H9 (cell line): ENCODE measurements at regions not wholly inside any gene's neighbourhood (a gene's known extent, or its start where the extent isn't known, plus 50 kb on each side); places are given as distances from the start of the nearest gene placed in this dataset.

Source experiments
- DNase-seq: peaks from one replicate; pipeline ENCODE4 v3.0.0-alpha.2; 2017
- H2AFZ ChIP-seq: one replicate; pipeline ENCODE4 v1.6.1; 2013; ENCODE audit warnings: mild to moderate bottlenecking, low read length, control low read depth, moderate library complexity
- H2AK5ac ChIP-seq: 2 replicates; pipeline ENCODE4 v1.6.1; 2013; ENCODE audit warnings: low read length, control low read depth, mixed read lengths; ENCODE audit not compliant: insufficient read length
- H2BK120ac ChIP-seq: one replicate; pipeline ENCODE4 v1.6.1; 2013; ENCODE audit warnings: low read depth, mild to moderate bottlenecking, low read length, control low read depth, inconsistent platforms; ENCODE audit not compliant: poor library complexity, severe bottlenecking
- H2BK12ac ChIP-seq: 2 replicates; pipeline ENCODE4 v1.6.1; 2013; ENCODE audit warnings: low read length, control low read depth, mixed read lengths, low read depth; ENCODE audit not compliant: insufficient read length
- H2BK15ac ChIP-seq: 2 replicates; pipeline ENCODE4 v1.6.1; 2013; ENCODE audit warnings: low read depth, low read length, control low read depth
- H2BK20ac ChIP-seq: one replicate; pipeline ENCODE4 v1.6.1; 2013; ENCODE audit warnings: low read depth, mild to moderate bottlenecking, low read length, control low read depth, inconsistent platforms; ENCODE audit not compliant: poor library complexity, severe bottlenecking
- H2BK5ac ChIP-seq: 2 replicates; pipeline ENCODE4 v1.6.1; 2013; ENCODE audit warnings: low read length, control low read depth, mixed read lengths; ENCODE audit not compliant: insufficient read length
- H3K14ac ChIP-seq: 2 replicates; pipeline ENCODE4 v1.6.1; 2013; ENCODE audit warnings: low read length, control low read depth; ENCODE audit not compliant: insufficient read depth
- H3K18ac ChIP-seq: 2 replicates; pipeline ENCODE4 v1.6.1; 2013; ENCODE audit warnings: low read depth, mild to moderate bottlenecking, mixed read lengths, low read length, control low read depth; ENCODE audit not compliant: insufficient read length
- H3K23ac ChIP-seq: 2 replicates; pipeline ENCODE4 v1.6.1; 2013; ENCODE audit warnings: low read length, control low read depth, mixed read lengths, low read depth; ENCODE audit not compliant: insufficient read length
- H3K23me2 ChIP-seq: 2 replicates; pipeline ENCODE4 v1.6.1; 2013; ENCODE audit warnings: low read depth, mild to moderate bottlenecking, mixed read lengths, low read length, control low read depth; ENCODE audit not compliant: insufficient read length, poor library complexity, severe bottlenecking
- H3K27ac ChIP-seq: 2 replicates; pipeline ENCODE4 v1.5.1; 2013; ENCODE audit warnings: low read length, control low read depth, mixed read lengths, low read depth; ENCODE audit not compliant: insufficient read length
- H3K27me3 ChIP-seq: 2 replicates; pipeline ENCODE4 v1.6.1; 2013; ENCODE audit warnings: low read length, control low read depth, inconsistent platforms; ENCODE audit not compliant: insufficient read depth
- H3K4ac ChIP-seq: 2 replicates; pipeline ENCODE4 v1.6.1; 2013; ENCODE audit warnings: low read depth, mild to moderate bottlenecking, control low read depth, inconsistent platforms, low read length, moderate library complexity
- H3K4me1 ChIP-seq: 2 replicates; pipeline ENCODE4 v1.6.1; 2013; ENCODE audit warnings: low read length, control low read depth, inconsistent platforms; ENCODE audit not compliant: insufficient read depth
- H3K4me2 ChIP-seq: 2 replicates; pipeline ENCODE4 v1.6.1; 2013; ENCODE audit warnings: low read length, control low read depth, mixed read lengths; ENCODE audit not compliant: insufficient read length, insufficient read depth
- H3K56ac ChIP-seq: 2 replicates; pipeline ENCODE4 v1.6.1; 2013; ENCODE audit warnings: low read depth, mild to moderate bottlenecking, mixed read lengths, low read length, control low read depth; ENCODE audit not compliant: insufficient read length
- H3K79me1 ChIP-seq: 2 replicates; pipeline ENCODE4 v1.6.1; 2013; ENCODE audit warnings: low read depth, mild to moderate bottlenecking, moderate library complexity, low read length, control low read depth, inconsistent platforms; ENCODE audit not compliant: insufficient read depth, poor library complexity, severe bottlenecking
- H3K79me2 ChIP-seq: 2 replicates; pipeline ENCODE4 v1.6.1; 2013; ENCODE audit warnings: low read length, control low read depth, inconsistent platforms; ENCODE audit not compliant: insufficient read depth
- H3K9ac ChIP-seq: 2 replicates; pipeline ENCODE4 v1.6.1; 2013; ENCODE audit warnings: low read length, control low read depth, mixed read lengths; ENCODE audit not compliant: insufficient read length; ENCODE audit errors: extremely low read depth
- H3K9me3 ChIP-seq: one replicate; pipeline ENCODE4 v1.6.1; 2013; ENCODE audit warnings: low read depth, low read length, inconsistent platforms; ENCODE audit not compliant: control insufficient read depth
- H3T11ph ChIP-seq: one replicate; pipeline ENCODE4 v1.6.1; 2013; ENCODE audit warnings: mild to moderate bottlenecking, low read length, control low read depth, inconsistent platforms
- H4K20me1 ChIP-seq: one replicate; pipeline ENCODE4 v1.6.1; 2013; ENCODE audit not compliant: control insufficient read depth, insufficient read length, insufficient read depth
- H4K5ac ChIP-seq: 2 replicates; pipeline ENCODE4 v1.6.1; 2013; ENCODE audit warnings: low read depth, mild to moderate bottlenecking, mixed read lengths, low read length, control low read depth; ENCODE audit not compliant: insufficient read length
- H4K8ac ChIP-seq: replicated peaks from 2 replicates; pipeline ENCODE4 v1.6.1; 2013; ENCODE audit warnings: low read length, control low read depth, mixed read lengths, low read depth; ENCODE audit not compliant: insufficient read length
- H4K91ac ChIP-seq: 2 replicates; pipeline ENCODE4 v1.6.1; 2013; ENCODE audit warnings: low read depth, mild to moderate bottlenecking, moderate library complexity, mixed read lengths, low read length, control low read depth; ENCODE audit not compliant: insufficient read length
- H3K27ac Mint-ChIP-seq, 3 experiments: 2 replicates in 2 of 3; 3 replicates in 1 of 3; pipeline ENCODE4 v1.8.0; 2020 to 2021; ENCODE audit warnings: mixed read lengths in 3 of 3, mild to moderate bottlenecking in 1 of 3, moderate library complexity in 1 of 3
- H3K27me3 Mint-ChIP-seq: 2 replicates; pipeline ENCODE4 v1.8.0; 2021; ENCODE audit warnings: low read depth, mild to moderate bottlenecking, moderate library complexity, mixed read lengths
- H3K36me3 Mint-ChIP-seq, 3 experiments: 2 replicates in 2 of 3; 3 replicates in 1 of 3; pipeline ENCODE4 v1.8.0; 2020 to 2021; ENCODE audit warnings: low read depth in 3 of 3, mixed read lengths in 3 of 3; ENCODE audit not compliant: insufficient read depth in 1 of 3
- H3K4me1 Mint-ChIP-seq, 2 experiments: 2 replicates each; pipeline ENCODE4 v1.8.0; 2020; ENCODE audit warnings: mixed read lengths in 2 of 2
- H3K4me3 Mint-ChIP-seq, 2 experiments: 2 replicates in 1 of 2; 3 replicates in 1 of 2; pipeline ENCODE4 v1.8.0; 2020 to 2021; ENCODE audit warnings: mild to moderate bottlenecking in 2 of 2, mixed read lengths in 2 of 2, moderate library complexity in 1 of 2
- H3K9me3 Mint-ChIP-seq, 2 experiments: 2 replicates in 1 of 2; 3 replicates in 1 of 2; pipeline ENCODE4 v1.8.0; 2020; ENCODE audit warnings: mild to moderate bottlenecking in 2 of 2, mixed read lengths in 2 of 2, moderate library complexity in 1 of 2
- WGBS: extraction: QIAGEN DNeasy Blood & Tissue Kit; methylation state at CpG from one replicate; pipeline ENCODE4 v1.1.7; 2013; ENCODE audit warnings: missing lambda C conversion rate, low lambda C conversion rate, mixed read lengths; ENCODE audit not compliant: insufficient read length; ENCODE audit errors: extremely low coverage; 5-methylcytosine and 5-hydroxymethylcytosine counted together
- TF ChIP-seq, protein P1 (sequence below): fragments of 200-600 bp; sonication (generic); conservative IDR thresholded peaks from 3 replicates; pipeline ENCODE4 v1.8.0; 2021; ENCODE audit warnings: antibody characterized with exemption, mild to moderate bottlenecking

DNA sequence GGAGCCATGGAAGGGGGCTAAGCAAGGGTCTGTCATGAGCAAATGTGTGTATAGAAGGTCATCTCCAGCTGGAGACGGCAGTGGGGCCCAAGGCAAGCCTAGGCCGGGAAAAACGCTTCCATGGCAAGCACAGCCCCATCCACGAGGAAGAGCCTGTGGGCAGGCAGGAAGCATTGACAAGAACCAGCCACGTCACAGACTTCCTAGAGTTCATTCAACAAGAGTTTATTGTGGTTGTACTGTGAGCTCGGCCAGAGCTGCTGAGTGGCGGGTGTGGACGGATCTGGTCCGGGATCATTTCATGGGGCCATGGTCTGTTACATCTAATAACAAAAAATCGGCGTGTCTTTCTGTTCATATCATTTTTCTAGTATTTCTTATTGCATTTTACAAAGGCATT, 311.7 kb downstream of the TMEM121 start:
- H3K9me3 Mint-ChIP-seq = peaks cover 72 to 91% of the 10 kb centered on the region in 2 experiments
- no peak overlapping the region for H2BK12ac ChIP-seq

More for the DNA sequence above, 311.7 kb downstream of the TMEM121 start:
- Histone ChIP-seq H4K5ac (no peak overlapping the region), H2BK20ac (no peak overlapping the region), H3K9me3 (peaks cover 92% of the 10 kb centered on the region), H3K18ac (no peak overlapping the region), H3K27me3 (no peaks in the 10 kb centered on the region), H3K23ac (no peak overlapping the region), H3T11ph (no peak overlapping the region), H3K4me1 (no peaks in the 10 kb centered on the region), H2AFZ (no peak overlapping the region), H2BK5ac (no peak overlapping the region), H3K9ac (no peak overlapping the region), H4K8ac (no peak overlapping the region), H2BK120ac (no peak overlapping the region), H3K56ac (no peak overlapping the region), H3K14ac (no peak overlapping the region), H4K20me1 (no peaks in the 10 kb centered on the region), H3K4me2 (no peak overlapping the region), H2BK15ac (no peak overlapping the region), H3K27ac (no peak overlapping the region), H3K4ac (no peak overlapping the region), H2AK5ac (no peak overlapping the region), H3K23me2 (no peaks in the 10 kb centered on the region), H3K79me2 (no peaks in the 10 kb centered on the region), H3K79me1 (no peaks in the 10 kb centered on the region), H4K91ac (no peak overlapping the region)
- WGBS = no CpG with 5 or more reads among the region's 11 CpGs
- Mint-ChIP-seq H3K36me3 (peaks cover 15 to 41% (median 22%) of the 10 kb centered on the region in 3 experiments; a peak in 6 of 7 replicates), H3K27ac (no peak overlapping the region), H3K4me1 (no peaks in the 10 kb centered on the region), H3K27me3 (peaks cover 5% of the 10 kb centered on the region), H3K4me3 (no peak overlapping the region)
- TF ChIP-seq, protein P1, sequence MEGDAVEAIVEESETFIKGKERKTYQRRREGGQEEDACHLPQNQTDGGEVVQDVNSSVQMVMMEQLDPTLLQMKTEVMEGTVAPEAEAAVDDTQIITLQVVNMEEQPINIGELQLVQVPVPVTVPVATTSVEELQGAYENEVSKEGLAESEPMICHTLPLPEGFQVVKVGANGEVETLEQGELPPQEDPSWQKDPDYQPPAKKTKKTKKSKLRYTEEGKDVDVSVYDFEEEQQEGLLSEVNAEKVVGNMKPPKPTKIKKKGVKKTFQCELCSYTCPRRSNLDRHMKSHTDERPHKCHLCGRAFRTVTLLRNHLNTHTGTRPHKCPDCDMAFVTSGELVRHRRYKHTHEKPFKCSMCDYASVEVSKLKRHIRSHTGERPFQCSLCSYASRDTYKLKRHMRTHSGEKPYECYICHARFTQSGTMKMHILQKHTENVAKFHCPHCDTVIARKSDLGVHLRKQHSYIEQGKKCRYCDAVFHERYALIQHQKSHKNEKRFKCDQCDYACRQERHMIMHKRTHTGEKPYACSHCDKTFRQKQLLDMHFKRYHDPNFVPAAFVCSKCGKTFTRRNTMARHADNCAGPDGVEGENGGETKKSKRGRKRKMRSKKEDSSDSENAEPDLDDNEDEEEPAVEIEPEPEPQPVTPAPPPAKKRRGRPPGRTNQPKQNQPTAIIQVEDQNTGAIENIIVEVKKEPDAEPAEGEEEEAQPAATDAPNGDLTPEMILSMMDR = no peak
- no peak for DNase-seq
